Brain microvascular endothelial cell (primary cell): ENCODE measurements at regions not wholly inside any gene's neighbourhood (a gene's known extent, or its start where the extent isn't known, plus 50 kb on each side); places are given as distances from the start of the nearest gene placed in this dataset.

Source experiments
- DNase-seq: peaks from one replicate; pipeline ENCODE4 v3.0.0-alpha.2; 2020
- H3K27ac ChIP-seq: fragments of 250-450 bp; sonication (Bioruptor Pico); 2 replicates; pipeline ENCODE4 v1.5.1; 2020; ENCODE audit warnings: mild to moderate bottlenecking, moderate library complexity
- H3K27me3 ChIP-seq: fragments of 250-450 bp; sonication (Bioruptor Pico); replicated peaks from 2 replicates; pipeline ENCODE4 v1.5.1; 2020; ENCODE audit warnings: mild to moderate bottlenecking
- H3K36me3 ChIP-seq: fragments of 250-450 bp; sonication (Bioruptor Pico); replicated peaks from 2 replicates; pipeline ENCODE4 v1.5.1; 2020; ENCODE audit warnings: mild to moderate bottlenecking
- H3K4me3 ChIP-seq: 2 replicates; pipeline ENCODE4 v1.5.1; 2011; ENCODE audit warnings: low read depth, mild to moderate bottlenecking, control low read depth, low read length, moderate library complexity
- CTCF ChIP-seq: IDR thresholded peaks from 2 replicates; pipeline ENCODE4 v1.5.1; 2011; ENCODE audit warnings: low read depth, mild to moderate bottlenecking, moderate library complexity, low read length, control low read depth, inconsistent platforms; ENCODE audit errors: missing control alignments
- in situ Hi-C: cut with HindIII; loops from 2 replicates; pipeline ENCODE4 v1.10.0; 2017; ENCODE audit warnings: low sequenced_read_pairs, low pct_ligation_motif_present

GRCh38 chr13:88246239-88246638 lies 575.1 kb downstream of the SLITRK5 start:
- Histone ChIP-seq H3K27ac (no peak overlapping the region), H3K4me3 (no peak overlapping the region), H3K27me3 (no peaks in the 10 kb centered on the region), H3K36me3 (no peaks in the 10 kb centered on the region)
- no peak for TF ChIP-seq CTCF
- DNase-seq: no peak
- in situ Hi-C loops: no loop called here

- Histone ChIP-seq H3K27ac (no peak overlapping the region), H3K4me3 (no peak overlapping the region), H3K27me3 (no peaks in the 10 kb centered on the region), H3K36me3 (no peaks in the 10 kb centered on the region)
- in situ Hi-C loops: no loop called here
- no peak for DNase-seq
- TF ChIP-seq CTCF: no peak
Observed at GRCh38 chr13:88248393-88248792, 577.2 kb downstream of the SLITRK5 start.

- H3K36me3 ChIP-seq: no peaks in the 10 kb centered on the region
- TF ChIP-seq CTCF: no peak
- no peak for DNase-seq
- in situ Hi-C loops: no loop called here
- H3K27ac ChIP-seq: no peak overlapping the region
- no peak overlapping the region for H3K4me3 ChIP-seq
- no peaks in the 10 kb centered on the region for H3K27me3 ChIP-seq
Observed at GRCh38 chr13:88257706-88258105, 586.5 kb downstream of the SLITRK5 start.

- no peak for TF ChIP-seq CTCF
- no peak overlapping the region for H3K4me3 ChIP-seq
- DNase-seq: no peak
- H3K27me3 ChIP-seq: no peaks in the 10 kb centered on the region
- in situ Hi-C loops: no loop called here
- no peaks in the 10 kb centered on the region for H3K36me3 ChIP-seq
- no peak overlapping the region for H3K27ac ChIP-seq
Observed at GRCh38 chr13:88263808-88264207, 592.6 kb downstream of the SLITRK5 start.

GRCh38 chr13:88281841-88282240 lies 610.7 kb downstream of the SLITRK5 start:
- in situ Hi-C loops: no loop called here
- no peaks in the 10 kb centered on the region for H3K36me3 ChIP-seq
- no peak for TF ChIP-seq CTCF
- H3K4me3 ChIP-seq: no peak overlapping the region
- DNase-seq: no peak
- H3K27me3 ChIP-seq: no peaks in the 10 kb centered on the region
- no peak overlapping the region for H3K27ac ChIP-seq

GRCh38 chr13:88285329-88285728 lies 614.2 kb downstream of the SLITRK5 start:
- no peak overlapping the region for H3K27ac ChIP-seq
- H3K36me3 ChIP-seq: no peaks in the 10 kb centered on the region
- in situ Hi-C loops: no loop called here
- H3K4me3 ChIP-seq: no peak overlapping the region
- no peak for TF ChIP-seq CTCF
- H3K27me3 ChIP-seq: no peaks in the 10 kb centered on the region
- DNase-seq: no peak
